ENCODE measurements at regions not wholly inside any gene's neighbourhood (a gene's known extent, or its start where the extent isn't known, plus 50 kb on each side); places are given as distances from the start of the nearest gene placed in this dataset.

- no peak overlapping the region for H3K4me3 ChIP-seq (ENCODE audit: low read length)
- WGBS (ENCODE audit: insufficient coverage): 52% methylated on average over 11 of the region's 11 CpGs
- H3K4me1 Mint-ChIP-seq: no peaks in the 10 kb centered on the region
Observed at GRCh38 chr11:45484326-45484883, 181.0 kb downstream of the CHST1 start.

GRCh38 chr11:45483416-45483815, 182.0 kb downstream of the CHST1 start:
- peaks cover 24 to 38% of the 10 kb centered on the region in 2 donors for H3K27me3 Mint-ChIP-seq (ENCODE audit: low read depth in 2 of 2)
- H3K9me3 ChIP-seq (ENCODE audit: control insufficient read depth, insufficient read depth, low read length): no peaks in the 10 kb centered on the region
- H3K4me1 Mint-ChIP-seq: no peaks in the 10 kb centered on the region
- intact Hi-C loops (cut with micrococcal nuclease): no loop called here
- H3K4me3 Mint-ChIP-seq: no peak overlapping the region
- H3K36me3 ChIP-seq (ENCODE audit: control insufficient read depth, insufficient read depth, low read length): no peaks in the 10 kb centered on the region
- H3K27ac ChIP-seq (ENCODE audit: low read length): no peak overlapping the region
- 92% methylated on average over 5 of the region's 5 CpGs for WGBS (ENCODE audit: insufficient coverage)
- no peak overlapping the region for H3K27ac Mint-ChIP-seq
- no peaks in the 10 kb centered on the region for H3K9me3 Mint-ChIP-seq
- ATAC-seq (no peak), DNase-seq (no peak)
- H3K27me3 ChIP-seq (ENCODE audit: control insufficient read depth, insufficient read depth, low read length): no peaks in the 10 kb centered on the region
- H3K36me3 Mint-ChIP-seq: no peaks in the 10 kb centered on the region
- TF ChIP-seq CTCF (IDR thresholded peaks at IDR 0.05): no peak
- no peak overlapping the region for H3K4me3 ChIP-seq (ENCODE audit: low read length)
- no peaks in the 10 kb centered on the region for H3K4me1 ChIP-seq (ENCODE audit: control insufficient read depth, insufficient read depth, low read length)

More at GRCh38 chr11:45484326-45484883, 181.0 kb downstream of the CHST1 start:
- Histone ChIP-seq H3K27me3 (ENCODE audit: control insufficient read depth, insufficient read depth, low read length) (no peaks in the 10 kb centered on the region), H3K27ac (ENCODE audit: low read length) (no peak overlapping the region), H3K4me1 (ENCODE audit: control insufficient read depth, insufficient read depth, low read length) (no peaks in the 10 kb centered on the region), H3K36me3 (ENCODE audit: control insufficient read depth, insufficient read depth, low read length) (no peaks in the 10 kb centered on the region), H3K9me3 (ENCODE audit: control insufficient read depth, insufficient read depth, low read length) (no peaks in the 10 kb centered on the region)
- Mint-ChIP-seq H3K27me3 (ENCODE audit: low read depth in 2 of 2) (peaks cover 24 to 38% of the 10 kb centered on the region in 2 donors), H3K4me3 (no peak overlapping the region), H3K9me3 (no peaks in the 10 kb centered on the region), H3K36me3 (no peaks in the 10 kb centered on the region), H3K27ac (no peak overlapping the region)
- no peak for DNase-seq
- intact Hi-C loops (cut with micrococcal nuclease): no loop called here
- TF ChIP-seq CTCF (IDR thresholded peaks at IDR 0.05): no peak
- ATAC-seq: no peak

- Histone ChIP-seq H3K4me1 (ENCODE audit: control insufficient read depth, insufficient read depth, low read length) (no peaks in the 10 kb centered on the region), H3K4me3 (ENCODE audit: low read length) (no peak overlapping the region), H3K27me3 (ENCODE audit: control insufficient read depth, insufficient read depth, low read length) (no peaks in the 10 kb centered on the region), H3K36me3 (ENCODE audit: control insufficient read depth, insufficient read depth, low read length) (no peaks in the 10 kb centered on the region), H3K9me3 (ENCODE audit: control insufficient read depth, insufficient read depth, low read length) (no peaks in the 10 kb centered on the region), H3K27ac (ENCODE audit: low read length) (no peak overlapping the region)
- Mint-ChIP-seq H3K4me3 (no peak overlapping the region), H3K9me3 (no peaks in the 10 kb centered on the region), H3K27me3 (ENCODE audit: low read depth in 2 of 2) (peaks cover 22 to 47% of the 10 kb centered on the region in 2 donors), H3K36me3 (no peaks in the 10 kb centered on the region), H3K27ac (no peak overlapping the region), H3K4me1 (no peaks in the 10 kb centered on the region)
- DNase-seq: no peak
- TF ChIP-seq CTCF (IDR thresholded peaks at IDR 0.05): no peak
- no peak for ATAC-seq
- intact Hi-C loops (cut with micrococcal nuclease): no loop called here
- 72% methylated on average over 7 of the region's 7 CpGs for WGBS (ENCODE audit: insufficient coverage)
Observed at GRCh38 chr11:45482331-45482730, 183.1 kb downstream of the CHST1 start.

- Histone ChIP-seq H3K4me1 (ENCODE audit: control insufficient read depth, insufficient read depth, low read length) (no peaks in the 10 kb centered on the region), H3K9me3 (ENCODE audit: control insufficient read depth, insufficient read depth, low read length) (no peaks in the 10 kb centered on the region), H3K27ac (ENCODE audit: low read length) (no peak overlapping the region), H3K4me3 (ENCODE audit: low read length) (no peak overlapping the region), H3K27me3 (ENCODE audit: control insufficient read depth, insufficient read depth, low read length) (no peaks in the 10 kb centered on the region), H3K36me3 (ENCODE audit: control insufficient read depth, insufficient read depth, low read length) (no peaks in the 10 kb centered on the region)
- no peak for ATAC-seq
- no peaks in the 10 kb centered on the region for H3K9me3 Mint-ChIP-seq
- 71% methylated on average over 3 of the region's 3 CpGs for WGBS (ENCODE audit: insufficient coverage)
- H3K4me1 Mint-ChIP-seq: no peaks in the 10 kb centered on the region
- H3K4me3 Mint-ChIP-seq: no peak overlapping the region
- no peak overlapping the region for H3K27ac Mint-ChIP-seq
- H3K36me3 Mint-ChIP-seq: no peaks in the 10 kb centered on the region
- DNase-seq: no peak
- intact Hi-C loops (cut with micrococcal nuclease): no loop called here
- peaks cover 19 to 52% of the 10 kb centered on the region in 2 donors for H3K27me3 Mint-ChIP-seq (ENCODE audit: low read depth in 2 of 2)
- TF ChIP-seq CTCF (IDR thresholded peaks at IDR 0.05): no peak
Observed at GRCh38 chr11:45481026-45481425, 184.4 kb downstream of the CHST1 start.

Measured in natural killer cell (primary cell).